Stimulated activated CD4-positive, alpha-beta T cell treated with anti-CD3 and anti-CD28 coated beads, Interleukin-1b, Interleukin-23, amount 100 ng/mL, for 4 hours (primary cell): ENCODE measurements at regions not wholly inside any gene's neighbourhood (a gene's known extent, or its start where the extent isn't known, plus 50 kb on each side); places are given as distances from the start of the nearest gene placed in this dataset.
"Not testable (repeated sequence)": the region's sequence is repeated elsewhere in the genome, so short reads cannot be mapped to it uniquely, and the experiment has no call there.

Source experiments
- DNase-seq, 2 donors: peaks; one replicate each; pipeline ENCODE4 v3.0.0-alpha.2; 2020; ENCODE audit warnings: low read depth in 2 of 2

DNA sequence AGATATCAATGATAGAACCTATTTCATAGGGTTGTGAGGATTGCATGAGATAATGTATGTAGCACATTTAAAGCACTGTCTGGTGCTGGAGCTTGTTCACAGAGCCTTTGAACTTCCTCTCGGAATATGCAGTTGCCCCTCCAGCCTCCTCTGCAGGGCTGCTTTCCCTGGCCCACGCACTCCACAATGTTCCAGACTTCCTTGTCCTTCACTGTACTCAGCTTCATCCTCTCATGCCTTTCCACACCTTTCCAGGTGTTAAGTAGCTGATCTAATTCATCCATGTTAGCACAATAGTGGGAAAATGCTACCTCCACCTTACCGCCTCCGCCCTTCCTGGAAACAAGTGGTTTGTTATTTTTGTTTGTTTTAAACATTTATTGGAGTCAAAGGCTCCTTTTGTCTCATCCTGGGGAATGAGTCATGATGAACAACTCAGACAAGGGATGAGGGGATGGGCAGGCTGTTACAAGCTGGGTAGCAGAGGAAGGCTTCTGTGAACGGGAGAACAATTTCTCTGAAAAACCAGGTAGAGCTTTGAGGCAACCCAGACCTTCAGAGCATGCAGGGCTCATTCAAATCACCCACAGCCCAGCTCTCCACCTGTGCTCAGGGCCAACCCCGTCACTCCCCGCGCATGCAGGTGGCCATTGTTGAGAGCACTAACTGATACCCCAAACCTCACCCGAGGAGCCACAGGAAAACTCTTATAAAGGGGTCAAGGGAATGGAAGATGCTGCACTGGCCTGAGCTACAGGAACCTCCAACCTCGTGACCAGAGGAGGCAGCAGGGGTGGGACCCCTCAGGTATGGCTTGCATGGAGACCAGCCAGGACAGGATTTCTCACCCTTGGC lies 84.9 kb upstream of the TBL1X start:
- no peak for DNase-seq

DNA sequence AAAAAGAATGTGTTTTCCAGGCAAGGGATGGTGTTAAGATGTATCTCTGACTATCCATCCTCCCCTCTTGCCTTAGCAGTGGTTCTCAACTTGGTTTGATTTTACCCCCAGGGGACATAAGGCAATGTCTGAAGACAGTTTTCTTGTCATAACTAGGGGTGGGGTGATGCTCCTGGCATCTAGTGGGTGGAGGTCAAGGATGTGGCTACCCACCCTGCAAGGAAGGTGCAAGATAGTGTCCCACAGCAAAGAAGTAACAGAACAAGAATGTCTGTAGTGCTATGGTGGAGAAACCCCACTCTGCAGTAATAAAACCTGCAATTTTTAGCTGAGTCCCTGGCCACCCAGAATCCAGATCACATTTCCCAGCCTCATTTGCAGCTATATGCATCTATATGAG lies 81.2 kb upstream of the TBL1X start:
- DNase-seq = no peak

DNA sequence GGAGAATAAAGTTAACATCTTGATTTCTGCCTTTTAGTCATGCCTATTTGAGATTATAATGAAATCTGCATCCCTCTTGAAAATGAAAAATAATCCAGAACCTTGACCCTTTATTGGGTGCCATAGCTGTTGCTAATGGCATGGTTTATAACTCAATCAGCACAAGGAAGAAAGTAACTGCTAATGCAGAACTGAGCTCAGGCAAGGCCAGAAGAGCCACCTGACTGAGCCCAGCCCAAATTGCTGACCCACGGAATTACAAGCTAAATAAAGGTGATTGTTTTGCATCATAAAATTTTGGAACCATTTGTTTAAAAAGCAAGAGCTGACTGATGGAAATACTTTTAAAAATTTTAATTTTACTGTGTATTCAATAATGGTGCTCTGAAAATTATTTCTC lies 76.4 kb upstream of the TBL1X start:
- DNase-seq = no peak

DNA sequence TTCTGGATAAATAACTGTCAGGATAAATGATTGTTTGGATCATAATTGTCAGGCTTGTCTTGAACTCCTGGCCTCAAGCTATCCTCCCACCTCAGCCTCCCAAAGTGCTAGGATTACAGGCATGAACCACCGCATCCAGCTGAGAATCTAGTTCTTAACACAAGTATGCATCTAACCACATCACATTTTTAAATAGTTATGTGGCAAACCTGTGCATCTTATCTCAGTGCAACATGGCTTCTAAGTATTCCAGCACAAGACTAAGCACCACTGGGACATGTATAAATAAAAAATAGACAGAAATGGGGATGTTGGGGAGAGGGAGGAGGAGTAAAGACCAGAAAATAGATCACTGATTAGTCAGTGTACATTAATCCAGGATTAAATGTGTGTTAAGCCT lies 74.7 kb upstream of the TBL1X start:
- no peak for DNase-seq

DNA sequence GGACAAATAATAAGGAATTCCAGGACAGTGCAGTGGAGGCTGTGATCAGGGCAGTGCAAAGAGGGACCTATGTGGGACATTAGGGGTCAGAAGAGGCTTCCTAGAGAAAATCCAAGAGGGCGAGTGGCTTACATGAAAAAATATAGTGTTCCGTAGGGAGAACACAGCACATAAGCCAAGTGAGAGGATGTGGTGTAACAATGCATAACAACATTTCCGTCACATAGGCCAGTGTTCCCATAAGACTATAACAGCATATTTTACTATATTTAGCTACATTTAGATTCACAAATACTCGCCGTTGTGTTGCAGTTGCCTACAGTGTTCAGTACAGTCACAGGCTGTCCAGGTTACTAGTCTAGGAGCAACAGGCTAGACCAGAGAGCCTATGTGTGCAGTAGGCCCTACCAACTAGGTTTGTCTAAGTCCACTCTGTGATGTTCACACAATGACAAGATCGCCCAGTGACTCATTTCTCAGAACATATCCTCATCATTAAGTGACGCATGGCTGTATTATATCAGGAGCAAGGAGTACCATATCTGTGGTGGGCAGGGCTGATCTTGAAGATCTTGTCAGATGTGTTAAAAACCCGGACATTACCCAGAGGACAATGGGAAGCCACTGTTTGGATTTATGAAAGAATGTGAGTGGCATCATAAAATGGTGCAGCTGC lies 74.0 kb upstream of the TBL1X start:
- DNase-seq = no peak

DNA sequence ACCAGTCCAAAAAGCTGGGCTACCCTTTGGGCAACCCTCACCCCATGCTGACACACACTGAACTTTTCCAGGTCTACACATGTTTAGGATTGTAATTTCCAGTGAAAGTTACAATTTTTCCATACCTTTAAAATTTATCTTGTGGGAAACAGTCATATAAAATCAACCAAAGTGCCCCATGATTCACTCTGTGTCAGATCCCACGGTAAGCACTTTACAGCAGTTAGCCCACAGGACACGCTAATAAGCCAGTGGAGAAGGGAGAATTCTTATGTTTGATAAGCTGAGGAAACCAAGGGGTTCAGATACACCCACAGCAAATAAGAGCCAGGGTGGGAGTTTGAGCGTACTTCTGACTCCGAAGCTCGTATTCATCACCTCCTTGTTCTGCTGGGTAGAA lies 72.4 kb upstream of the TBL1X start:
- DNase-seq = no peak

DNA sequence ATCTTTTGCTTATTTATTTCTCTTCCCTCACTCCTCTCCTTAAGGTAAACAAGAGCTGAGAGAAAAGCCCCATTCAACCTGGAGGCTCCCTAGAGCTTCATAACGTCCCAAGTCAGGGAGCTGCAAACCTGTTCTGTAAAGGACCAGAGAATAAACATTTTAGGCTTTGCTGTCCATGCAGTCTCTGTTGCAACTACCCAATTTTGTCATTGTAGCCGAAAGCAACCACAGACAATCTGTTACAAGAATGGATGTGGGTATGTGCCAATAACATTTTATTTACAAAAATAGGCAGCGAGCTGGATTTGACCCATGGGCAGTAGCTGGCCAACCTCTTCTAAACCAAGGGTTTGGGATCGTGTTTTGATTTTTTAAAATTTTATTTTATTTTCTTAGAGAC lies 71.3 kb upstream of the TBL1X start:
- no peak for DNase-seq

DNA sequence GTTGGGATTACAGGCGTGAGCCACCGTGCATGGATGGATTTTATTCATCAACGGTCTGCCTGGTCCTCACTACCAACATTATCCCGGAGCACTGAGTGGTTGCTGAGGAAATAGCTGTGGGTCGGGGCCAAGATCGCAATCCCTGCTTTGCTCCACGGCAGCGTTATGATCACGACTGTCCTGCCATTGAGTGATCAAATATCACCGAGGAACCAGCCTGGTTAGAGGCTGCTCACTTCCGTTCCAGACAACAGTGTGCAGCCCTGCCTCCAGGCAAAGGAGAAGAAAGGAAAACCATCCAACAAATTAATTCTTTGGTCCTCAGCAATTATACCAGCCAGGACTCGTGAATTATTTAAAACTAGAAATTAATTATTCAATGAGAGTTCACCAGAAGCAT lies 70.6 kb upstream of the TBL1X start:
- no peak for DNase-seq

DNA sequence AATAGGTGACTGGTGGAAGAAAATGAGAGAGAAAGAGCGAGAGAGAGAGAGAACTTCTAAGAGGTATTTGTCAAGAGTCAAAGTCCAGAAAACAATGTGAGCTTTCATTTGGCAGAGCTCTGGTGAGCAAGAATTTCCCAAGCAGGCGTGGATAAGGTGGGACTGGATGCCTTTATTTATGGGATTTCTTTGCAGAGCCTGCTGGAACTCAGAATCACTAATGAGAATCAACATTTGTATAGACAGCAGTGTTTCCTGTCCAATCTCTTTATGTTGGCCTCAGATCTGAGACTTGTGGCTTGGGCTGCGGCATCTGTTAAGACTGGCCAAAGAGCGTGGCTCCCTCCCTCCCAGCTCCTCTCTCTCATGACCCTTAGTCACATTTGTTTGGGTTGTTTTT lies 67.9 kb upstream of the TBL1X start:
- no peak for DNase-seq

DNA sequence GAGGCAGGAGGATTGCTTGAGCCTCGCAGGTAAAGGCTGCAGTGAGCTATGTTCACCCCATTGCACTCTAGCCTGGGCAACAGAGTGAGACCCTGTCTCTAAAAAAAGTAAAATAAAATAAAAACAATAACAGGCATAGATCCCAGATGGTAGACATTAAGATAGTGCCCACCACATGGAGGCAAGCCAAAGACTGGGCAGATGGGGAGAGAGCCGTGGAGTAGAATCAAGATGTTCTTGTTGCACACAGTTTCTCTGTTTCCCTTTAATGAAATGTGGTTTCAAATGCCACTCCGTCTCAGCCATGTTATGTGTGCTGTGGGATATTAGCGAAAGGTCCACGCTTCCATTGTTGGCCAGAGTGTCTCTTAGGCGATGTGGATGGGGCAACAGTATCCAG lies 63.8 kb upstream of the TBL1X start:
- DNase-seq = no peak

DNA sequence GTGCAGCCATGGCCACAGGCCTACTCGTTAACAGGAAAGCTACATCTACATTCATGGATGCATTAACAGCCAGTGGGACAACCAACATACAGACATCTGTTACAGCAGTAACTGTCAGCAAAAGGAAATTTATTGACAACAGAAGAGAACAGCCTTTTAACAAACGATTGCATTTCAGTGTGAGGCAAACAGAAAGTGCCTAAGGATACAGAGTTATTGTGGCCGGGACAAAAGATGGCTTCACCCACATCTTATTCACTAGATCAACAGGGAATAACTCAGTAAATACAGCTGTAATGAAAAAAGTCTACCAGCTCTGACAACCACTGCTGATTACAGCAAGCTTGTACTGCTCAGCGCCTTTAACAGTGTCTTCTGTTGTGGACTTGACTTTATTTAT lies 61.5 kb upstream of the TBL1X start:
- no peak for DNase-seq

DNA sequence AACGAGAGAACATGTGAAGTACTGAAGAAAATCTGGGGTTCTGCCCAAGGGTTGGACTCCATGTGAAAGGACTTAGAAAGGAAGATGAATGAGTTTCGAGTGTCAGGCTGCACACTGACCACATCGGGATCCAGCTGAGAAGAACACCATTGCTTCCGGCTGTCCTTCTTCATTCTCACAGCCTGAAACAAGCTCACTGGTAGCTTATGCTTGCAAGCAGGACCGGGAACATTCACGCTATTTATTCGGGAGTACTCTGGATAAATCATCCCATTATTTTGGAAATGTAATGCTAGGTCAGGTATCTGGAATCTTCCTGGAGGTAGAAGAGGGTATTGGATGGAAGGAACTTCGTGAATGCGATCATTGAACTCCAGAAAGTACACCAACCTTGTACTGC lies 59.2 kb upstream of the TBL1X start:
- not testable (repeated sequence) for DNase-seq

DNA sequence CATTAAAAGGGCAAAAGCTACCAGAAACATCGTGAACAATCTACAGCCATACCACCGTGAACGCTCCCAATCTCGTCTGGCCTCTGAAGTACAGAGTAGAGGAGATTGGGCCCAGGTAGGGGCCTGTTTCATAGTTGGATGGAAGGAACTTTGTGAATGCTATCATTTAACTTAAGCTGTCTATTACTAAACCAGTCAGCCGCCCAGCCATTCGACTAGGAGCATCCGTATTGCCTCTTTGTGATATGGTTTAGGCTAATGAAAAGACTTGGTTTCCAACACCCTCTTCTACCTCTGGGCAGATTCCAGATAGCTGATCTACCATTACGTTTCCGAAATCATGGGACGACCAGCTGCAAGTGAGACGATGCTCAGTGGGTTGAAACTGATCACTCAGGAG lies 54.0 kb upstream of the TBL1X start:
- DNase-seq = not testable (repeated sequence)

DNA sequence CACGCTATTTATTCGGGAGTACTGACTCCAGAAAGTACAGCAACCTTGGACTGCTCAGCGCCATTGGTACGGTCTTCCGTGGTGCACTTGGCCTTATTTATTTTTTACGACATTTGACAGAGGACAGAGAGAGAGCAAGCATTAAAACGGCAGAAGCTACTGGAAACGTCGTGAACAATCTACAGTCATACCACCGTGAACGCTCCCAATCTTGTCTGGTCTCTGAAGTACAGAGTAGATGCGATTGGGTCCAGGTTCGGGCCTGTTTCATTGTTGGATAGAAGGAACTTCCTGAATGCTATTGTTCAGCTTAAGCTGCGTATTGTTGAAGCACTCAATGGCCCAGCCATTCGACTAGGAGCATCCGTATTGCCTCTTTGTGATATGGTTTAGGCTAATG lies 53.2 kb upstream of the TBL1X start:
- not testable (repeated sequence) for DNase-seq

DNA sequence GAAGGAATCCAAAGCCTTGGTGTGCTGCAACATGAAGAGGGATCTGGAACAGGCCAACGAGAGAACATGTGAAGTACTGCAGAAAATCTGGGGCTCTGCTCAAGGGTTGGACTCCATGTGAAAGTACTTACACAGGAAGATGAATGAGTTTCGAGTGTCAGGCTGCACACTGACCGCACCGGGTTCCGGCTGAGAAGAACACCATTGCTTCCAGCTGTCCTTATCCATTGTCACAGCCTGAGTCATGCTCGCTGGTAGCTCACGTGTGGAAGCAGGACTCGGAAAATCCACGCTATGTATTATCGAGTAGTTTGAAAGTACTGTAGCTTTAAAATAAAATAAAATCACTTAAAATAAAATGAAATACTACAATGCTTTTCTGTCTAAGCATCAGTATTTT lies 50.4 kb upstream of the TBL1X start:
- DNase-seq = no peak
